ENCODE measurements at regions not wholly inside any gene's neighbourhood (a gene's known extent, or its start where the extent isn't known, plus 50 kb on each side); places are given as distances from the start of the nearest gene placed in this dataset.
"Not testable (repeated sequence)": the region's sequence is repeated elsewhere in the genome, so short reads cannot be mapped to it uniquely, and the experiment has no call there.

DNA sequence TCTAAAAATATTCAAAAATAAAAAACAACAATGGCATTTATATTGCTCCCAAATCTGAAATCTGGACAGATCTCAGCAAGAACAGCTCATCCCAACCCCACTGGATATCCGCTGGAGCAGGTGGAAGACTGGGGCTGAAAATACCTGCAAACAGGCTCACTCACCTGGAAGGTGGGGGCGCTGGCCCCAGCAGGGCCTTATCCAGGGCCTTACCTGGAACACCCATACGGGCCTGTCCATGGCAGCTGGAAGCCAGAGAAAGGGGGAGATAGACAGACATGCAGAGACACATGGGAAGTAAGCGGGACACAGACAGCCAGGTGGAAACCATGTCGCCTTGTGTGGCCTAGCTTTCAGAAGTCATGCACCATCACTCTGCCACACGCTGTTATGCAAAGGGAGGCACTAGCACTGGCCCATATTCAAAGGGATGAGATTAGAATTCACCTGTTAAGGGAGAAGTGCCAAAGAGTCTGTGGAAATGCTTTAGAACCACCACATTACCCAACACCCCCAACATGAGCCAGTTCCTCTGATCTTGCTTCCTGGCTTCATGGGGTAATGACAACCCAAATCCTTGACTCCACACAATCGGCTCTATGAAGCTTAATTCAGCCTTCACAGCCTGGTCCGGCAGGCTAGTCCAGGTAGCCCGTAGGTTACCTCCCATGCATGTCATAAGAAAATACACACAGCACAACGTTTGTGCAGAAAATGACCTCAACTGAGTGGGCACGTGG is 99.0 kb upstream of the CDYL start:
- DNase-seq (ENCODE audit: low read depth): no peak

DNA sequence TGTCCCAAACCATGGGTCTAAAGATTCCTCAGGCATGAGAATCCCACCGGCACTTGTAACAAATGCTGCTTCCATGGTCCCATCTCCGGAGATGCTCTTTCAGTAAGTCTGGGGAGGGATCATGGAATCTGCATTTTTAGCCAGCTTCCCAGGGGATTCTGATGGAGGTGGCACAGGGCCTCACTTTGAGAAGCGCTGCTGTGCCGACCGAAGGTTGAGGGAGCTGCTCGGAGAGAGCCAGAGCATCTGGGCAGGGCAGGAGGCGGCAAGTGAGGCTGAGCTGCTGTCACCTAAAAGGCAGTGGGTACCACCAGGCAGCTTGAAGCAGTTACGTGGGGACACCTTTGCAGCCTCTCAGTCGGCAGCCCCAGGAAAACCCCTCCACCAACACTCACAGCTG is 100.2 kb upstream of the CDYL start:
- no peak for DNase-seq (ENCODE audit: low read depth)

DNA sequence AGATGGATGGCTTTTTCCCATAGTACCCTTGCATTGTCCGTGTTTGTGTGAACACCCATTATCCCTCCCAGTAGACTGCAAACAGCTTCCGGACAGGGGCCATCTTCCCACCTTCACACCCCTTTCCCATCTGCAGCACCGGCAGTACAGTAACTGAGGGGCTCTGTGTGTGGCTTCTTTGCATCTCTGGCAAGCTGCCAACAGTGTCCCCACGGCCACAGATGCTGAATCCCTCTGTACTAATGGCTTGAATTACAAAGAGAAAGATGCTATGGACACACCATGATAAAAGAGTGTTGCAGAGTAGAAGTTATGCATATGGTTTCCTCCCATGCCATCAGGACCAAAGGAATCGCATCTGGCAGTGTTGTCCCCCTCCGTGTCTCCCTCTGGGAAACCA is 101.1 kb upstream of the CDYL start:
- DNase-seq (ENCODE audit: low read depth): no peak

DNA sequence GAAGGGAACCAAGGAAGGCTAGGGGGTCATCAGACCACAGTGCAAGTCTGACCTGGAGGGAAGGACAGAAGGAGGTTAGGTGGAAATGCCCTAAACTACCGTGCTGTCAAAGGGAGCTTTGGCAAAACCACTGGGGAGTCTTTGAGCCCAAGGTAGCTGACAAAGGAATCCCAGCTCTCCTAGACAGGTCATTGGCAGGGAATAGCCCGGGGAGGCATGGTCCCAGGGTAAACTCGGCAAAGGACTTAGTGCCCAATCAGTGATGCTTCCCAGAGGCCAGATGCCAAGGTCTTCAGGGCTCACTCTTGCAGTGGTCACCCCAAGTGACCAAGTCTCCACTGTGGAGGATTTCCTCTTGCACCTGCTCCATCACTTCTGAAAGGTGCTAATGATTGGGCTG is 102.3 kb upstream of the CDYL start:
- DNase-seq (ENCODE audit: low read depth): no peak

DNA sequence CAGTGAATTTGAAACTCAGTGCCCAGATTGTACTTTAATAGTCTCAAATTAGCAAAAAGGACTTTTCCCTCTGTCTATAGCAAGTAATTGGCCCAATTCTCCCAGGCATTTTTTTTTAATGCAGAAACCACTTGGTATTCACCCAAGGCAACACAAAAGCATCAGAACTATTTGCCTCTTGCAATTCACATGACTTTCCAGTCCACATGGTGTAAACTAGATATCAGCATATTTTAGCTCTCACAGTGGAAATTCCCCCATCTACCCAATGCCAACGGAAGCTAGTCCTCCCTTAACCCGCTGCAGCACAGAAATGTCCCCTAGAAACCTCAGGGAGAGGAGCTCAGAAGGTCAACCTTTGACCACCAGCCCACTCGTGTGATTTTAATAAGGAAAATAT is 103.4 kb upstream of the CDYL start:
- DNase-seq (ENCODE audit: low read depth): no peak

DNA sequence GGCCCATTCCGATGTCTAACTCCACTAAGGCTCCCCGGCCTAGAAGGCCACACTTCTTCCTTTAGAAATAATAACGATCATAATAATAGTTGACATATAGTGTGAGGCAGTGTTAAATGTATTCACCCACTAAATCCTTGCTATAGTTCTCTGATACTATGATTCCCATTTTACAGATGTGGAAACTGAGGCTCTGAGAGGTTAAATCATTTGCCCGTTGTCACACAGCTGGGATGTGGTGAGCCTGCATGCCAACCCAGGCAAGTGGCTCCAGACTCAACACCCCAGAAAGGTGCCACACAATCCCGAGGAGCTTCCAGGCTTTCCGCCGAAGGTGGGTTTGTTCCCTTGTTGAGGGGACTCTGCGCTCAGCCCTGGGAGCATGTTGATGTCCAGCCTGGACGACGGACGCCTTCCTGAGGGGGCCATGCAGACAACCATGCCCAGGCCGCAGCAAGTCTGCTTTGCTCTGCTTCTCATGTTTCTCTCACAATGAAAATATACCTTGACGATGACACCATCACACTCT is 104.6 kb upstream of the CDYL start:
- DNase-seq (ENCODE audit: low read depth): no peak

DNA sequence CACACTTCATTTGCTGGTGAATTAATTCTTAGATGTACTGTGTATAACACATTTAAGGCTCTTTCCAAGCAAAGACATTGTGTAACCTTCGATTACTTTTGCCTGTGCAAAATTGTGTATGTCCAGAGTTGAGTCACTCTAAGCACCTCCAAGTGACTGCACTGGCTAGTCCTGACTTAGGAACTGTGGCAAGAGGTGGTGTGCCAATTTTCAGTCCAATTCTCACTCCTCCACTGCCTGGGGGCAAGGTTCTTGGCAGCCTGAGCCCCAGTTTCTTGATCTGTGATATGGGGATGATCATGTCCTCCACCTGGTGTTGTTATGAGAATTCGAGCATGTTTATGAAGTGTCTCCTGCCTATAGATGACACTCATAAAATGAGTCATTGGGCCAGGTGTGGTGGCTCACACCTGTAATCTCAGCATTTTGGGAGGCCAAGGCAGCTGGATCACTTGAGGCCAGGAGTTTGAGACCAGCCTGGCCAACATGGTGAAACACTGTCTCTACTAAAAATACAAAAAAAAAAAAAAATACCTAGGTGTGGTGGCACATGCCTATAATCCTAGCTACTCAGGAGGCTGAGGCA is 105.3 kb upstream of the CDYL start:
- DNase-seq (ENCODE audit: low read depth): no peak

DNA sequence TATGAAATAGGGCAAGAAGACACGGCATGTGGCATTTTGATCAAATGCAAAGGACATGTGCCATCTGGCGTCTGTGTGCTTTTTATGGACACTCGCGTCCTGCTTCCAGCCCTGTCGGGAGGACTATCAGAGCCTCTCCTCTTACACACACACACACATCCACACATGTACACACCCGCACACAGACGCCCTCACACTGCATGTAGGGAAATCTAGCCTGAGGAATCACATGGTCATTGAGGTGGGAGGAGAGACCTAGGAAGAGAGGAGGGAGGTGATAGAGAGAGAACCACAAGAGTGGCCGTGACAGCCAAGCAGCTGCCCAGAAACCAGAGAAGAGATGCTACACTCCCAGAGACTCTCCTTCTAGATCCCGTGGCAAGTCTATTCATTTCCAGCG is 105.9 kb upstream of the CDYL start:
- DNase-seq (ENCODE audit: low read depth): no peak

DNA sequence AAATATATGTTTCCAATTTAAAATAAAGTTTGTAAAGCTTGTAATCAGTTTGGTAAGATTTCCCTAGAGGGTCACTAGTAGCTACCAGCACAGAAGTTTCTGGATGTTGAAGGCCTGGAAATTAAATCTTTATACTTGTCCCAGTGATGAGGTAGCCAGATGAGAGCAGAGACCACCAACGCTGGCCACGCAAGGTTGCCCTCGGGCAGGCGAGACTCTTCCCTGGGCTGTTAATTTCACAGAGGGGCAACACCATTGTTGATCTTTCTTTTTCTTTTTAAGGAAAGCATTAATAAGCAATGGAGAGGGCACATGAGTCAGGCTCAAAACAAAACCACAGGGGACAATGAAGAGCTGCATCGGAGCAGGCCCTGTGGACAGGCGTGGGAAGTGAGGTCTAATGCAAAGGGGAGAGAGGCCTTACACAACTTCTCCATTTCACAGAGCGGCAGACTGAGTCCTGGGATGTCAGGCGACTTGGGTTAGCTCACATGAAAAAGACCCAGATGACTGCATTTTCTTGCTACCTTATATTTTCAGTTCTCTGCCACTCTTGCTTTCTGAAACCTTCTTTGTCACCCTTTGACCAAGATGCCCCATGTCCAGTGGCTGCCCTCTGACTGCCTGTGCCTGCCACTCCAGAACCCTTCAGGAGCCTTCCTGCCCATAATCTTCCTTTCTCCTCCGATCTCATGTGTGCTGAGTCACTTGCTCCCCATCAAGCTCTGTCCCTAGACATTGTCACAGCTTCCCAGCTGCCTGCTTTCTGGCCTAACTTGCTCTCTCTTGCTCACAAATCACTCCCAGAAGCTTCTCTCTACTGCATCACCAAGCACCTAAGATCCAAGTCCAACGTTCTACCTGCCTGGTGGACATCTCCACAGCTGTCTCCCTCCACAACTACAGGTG is 107.7 kb upstream of the CDYL start:
- no peak for DNase-seq (ENCODE audit: low read depth)

DNA sequence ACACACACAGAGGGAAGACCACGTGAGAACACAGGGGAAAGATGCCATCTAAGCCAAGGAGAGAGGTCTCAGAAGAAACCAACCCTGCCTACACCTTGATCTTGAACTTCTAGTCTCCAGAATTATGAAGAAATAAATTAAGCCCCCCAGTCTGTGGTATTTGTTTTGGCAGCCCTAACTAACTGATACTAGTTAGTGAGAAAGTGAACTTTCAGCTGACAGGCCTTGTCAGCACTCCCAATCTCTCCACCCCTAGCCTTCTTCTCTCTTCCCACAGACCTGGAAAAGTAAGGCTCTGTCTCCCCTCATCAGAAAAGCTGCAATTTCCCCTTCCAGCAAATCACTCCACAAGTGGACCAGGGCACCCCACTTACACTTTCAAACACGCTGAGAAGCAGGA is 108.6 kb upstream of the CDYL start:
- no peak for DNase-seq (ENCODE audit: low read depth)

DNA sequence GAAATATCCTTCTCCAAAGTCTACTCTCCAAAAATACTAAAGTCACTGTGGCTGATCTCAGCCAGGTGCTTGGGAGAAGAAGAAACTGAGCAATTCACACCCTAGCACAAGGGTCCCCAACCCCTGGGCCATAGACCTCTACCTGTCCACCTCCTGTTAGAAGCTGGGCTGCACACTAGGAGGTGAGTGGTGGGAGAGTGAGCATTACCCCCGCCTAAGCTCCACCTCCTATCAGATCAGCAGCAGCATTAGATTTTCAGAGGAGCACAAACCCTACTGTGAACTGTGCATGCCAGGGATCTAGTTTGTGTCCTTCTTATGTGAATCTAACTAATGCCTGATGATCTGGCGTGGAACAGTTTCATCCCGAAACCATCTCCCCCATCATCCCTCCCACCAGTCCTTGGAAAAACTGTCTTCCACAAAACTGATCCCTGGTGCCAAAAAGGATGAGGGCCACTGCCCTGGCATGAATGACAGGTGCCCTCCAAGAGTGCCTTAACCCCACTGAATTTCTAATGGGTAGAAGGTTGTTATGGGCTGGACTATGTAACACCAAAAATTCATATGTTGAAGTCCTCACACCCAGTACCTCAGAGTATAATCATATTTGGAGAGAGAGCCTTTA is 109.2 kb upstream of the CDYL start:
- no peak for DNase-seq (ENCODE audit: low read depth)

DNA sequence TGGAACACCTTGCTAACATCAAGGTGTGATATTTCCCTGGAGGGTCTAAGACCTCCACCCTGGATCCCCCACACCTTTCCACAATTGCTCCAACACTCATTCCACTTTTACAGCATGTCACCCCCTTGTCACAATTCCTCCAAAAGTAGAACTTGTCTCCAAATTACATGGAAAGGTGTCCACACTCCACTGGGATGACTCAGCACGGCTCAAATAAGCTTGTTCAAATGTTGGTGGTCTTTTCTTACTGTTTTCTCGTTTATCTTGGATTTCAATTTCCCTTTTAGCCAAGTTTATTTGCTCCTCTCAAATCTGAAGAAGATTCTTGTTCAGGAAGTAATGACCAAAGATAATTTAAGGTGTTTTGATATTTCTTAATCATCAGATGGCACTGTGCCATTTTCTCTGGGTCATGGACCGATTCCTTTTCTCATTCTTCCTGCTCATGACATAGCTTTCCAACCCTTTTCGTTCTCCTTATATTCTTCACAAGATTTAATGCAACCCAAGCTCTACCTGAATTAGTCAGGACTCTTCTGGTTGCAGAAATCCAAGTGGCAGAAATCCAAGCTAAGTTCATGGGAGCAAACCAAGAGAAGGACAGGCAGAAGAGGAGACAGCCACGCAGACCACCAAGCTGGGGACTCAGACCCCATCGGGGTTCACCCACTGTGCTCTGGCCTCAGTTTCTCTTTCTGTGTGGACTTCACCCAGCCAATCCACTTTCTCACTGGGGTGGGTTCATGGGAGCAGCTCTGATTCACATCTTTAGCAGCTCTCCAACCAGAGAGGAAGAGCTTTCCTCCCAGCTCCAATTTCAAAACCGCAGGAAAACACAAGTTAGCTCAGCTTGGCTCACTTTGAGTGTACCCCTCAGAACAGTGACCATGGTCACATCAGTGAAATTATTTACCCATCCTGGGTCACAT is 110.5 kb upstream of the CDYL start:
- DNase-seq (ENCODE audit: low read depth): no peak

DNA sequence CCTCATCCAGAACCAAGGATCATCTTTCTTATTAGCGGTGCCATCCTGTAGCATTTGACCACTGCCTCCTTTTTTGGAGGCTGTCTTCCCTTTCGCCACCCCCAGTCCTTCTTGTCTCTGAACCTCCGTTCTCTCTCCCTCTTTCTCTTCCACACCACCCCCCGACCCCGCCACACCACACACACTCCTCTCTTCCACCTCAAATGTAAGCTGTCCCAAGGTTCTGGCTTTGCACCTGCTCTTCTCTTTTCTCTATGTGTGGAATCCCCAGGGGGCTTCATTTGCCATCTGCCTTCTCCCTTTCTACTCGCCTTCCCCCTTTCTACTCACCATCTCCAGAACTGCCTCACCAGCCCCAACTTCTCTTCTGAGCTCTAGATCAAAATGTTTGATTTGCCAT is 111.3 kb upstream of the CDYL start:
- DNase-seq (ENCODE audit: low read depth): no peak

DNA sequence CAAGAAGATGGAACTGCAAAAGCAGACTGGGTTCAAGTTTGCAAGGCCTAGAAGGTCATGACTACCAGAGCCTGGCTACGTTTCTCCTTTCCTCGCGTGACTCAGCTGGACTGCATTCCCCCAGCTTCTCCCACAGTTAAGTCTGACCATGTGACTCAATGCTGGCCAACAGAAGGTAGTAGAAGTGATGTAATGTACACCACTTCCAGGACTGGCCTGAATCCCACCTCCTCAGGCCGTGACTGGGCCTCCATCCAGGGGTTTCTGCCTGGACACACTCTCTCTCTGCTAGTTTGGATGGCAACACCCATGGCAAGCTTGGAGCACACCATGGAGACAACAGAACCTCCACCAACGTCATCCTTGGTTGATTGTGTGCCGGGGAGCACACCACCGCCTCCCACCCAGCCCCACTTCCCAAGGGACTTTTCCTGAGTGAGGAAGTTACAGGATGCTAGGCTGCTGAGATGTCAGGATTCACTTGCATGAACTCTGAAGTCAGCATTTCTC is 112.0 kb upstream of the CDYL start:
- no peak for DNase-seq (ENCODE audit: low read depth)

DNA sequence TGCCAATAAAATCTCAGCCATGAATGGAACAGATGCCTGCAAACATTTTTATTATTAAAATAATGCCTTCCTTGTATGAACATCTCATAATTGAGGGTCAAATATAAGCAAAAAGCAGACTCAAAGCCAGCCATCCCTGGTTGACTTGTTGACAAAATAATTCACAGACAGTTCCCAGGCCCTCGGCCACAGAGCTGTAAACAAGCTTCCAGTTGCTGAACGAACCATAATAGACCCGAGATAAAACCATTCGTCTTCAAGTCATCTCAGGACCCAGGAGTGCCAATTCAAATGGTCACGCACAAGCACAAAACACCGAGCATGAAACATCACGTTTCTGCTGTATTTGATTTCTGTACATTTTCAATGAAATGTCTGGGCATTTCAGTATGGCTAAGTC is 113.3 kb upstream of the CDYL start:
- DNase-seq (ENCODE audit: low read depth): no peak

DNA sequence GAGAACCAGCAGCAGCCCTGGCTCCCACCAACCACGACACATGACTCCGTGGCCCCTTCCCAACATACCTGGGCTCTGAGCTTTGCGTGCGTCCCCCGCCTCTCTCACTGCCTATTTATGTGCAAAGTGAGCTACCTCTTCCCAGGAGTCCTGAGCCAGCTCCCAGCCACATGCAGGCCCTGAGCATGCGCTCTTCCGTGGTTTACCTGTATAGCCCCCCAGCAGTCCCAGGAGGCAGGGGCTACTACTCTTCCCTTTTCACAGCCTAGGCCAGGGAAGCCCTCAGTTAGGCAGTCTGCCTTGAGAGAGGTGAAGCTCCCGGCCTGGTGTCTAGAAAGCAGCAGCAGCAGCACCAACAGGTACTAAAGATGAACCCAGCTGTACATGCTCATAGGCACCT is 114.8 kb upstream of the CDYL start:
- DNase-seq (ENCODE audit: low read depth): no peak

DNA sequence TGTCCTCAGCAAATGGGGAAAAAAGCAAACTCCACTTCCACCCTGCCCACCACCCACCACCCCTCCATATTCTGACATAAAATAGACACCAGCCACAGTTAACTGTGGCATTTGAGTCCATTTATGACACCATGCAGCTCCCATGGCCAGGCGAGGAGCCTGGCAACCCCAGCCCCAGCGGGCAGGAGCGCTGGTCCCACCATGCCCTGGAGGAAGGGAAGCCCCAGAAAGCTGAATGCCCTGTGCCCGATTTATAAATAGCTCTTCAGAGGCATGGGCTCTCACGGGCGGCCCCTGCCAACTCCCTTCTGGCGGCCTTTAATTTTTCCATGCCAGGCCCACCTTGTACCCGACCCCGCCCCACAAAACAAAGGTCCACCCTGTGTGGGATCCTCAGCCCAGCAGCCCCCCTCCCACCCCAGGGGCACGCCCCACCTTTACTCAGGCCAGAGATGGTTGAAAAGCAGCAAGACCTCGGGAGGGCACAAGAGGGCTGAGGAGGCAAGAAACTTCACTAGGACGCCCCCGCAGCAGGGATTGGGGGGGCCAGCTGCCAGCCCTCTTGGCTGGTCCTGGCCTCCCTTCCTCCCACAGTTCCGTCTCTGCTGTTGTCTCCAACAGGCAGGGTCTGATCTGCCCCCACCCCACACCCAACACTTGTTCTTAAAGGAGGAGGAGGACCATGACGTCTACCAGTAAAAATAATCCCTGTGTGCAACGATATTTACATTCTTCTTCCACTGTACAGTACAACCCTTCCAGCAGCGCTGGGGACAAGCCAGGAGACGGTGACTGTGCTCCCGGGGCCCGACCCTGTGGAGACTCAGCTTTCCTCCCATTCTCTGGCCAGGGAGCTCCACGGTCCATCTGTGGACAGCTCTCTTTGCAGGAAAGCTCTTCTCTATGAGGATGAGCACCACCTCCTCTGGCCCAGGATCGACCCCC is 115.6 kb upstream of the CDYL start:
- DNase-seq (ENCODE audit: low read depth): no peak

DNA sequence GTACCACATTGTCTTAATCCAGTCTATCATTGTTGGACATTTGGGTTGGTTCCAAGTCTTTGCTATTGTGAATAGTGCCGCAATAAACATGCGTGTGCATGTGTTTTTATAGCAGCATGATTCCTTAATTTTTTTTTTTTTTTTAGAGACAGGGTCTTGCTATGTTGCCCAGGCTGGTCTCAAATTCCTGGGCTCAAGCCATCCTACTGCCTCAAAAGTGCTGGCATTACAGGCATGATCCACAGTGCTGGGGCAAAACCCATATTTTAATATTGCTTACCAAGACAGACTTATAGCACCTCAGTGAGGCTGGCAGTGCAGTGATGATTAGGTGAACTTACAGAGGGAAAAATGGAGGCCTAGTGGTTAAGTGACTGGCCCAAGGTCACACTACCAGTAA is 116.5 kb upstream of the CDYL start:
- DNase-seq (ENCODE audit: low read depth): not testable (repeated sequence)

DNA sequence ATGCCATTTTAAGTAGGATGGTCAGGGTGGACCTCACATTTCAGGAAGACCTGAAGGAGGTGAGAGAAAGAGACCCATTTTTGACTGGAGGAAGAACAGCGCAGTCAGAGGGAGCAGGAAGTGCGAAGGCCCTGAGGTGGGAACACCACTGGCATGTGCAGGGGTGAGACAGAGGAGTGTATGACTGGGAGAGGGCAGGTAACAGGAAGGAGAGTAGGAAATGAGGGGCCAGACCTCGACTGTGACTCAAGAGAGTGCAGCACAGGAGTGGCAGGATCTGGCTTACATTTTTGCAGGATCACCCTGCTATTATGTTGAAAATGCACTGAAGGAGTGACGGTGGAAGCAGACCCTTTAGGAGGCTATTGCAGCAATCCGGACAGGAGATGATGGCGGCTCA is 117.7 kb upstream of the CDYL start:
- no peak for DNase-seq (ENCODE audit: low read depth)

DNA sequence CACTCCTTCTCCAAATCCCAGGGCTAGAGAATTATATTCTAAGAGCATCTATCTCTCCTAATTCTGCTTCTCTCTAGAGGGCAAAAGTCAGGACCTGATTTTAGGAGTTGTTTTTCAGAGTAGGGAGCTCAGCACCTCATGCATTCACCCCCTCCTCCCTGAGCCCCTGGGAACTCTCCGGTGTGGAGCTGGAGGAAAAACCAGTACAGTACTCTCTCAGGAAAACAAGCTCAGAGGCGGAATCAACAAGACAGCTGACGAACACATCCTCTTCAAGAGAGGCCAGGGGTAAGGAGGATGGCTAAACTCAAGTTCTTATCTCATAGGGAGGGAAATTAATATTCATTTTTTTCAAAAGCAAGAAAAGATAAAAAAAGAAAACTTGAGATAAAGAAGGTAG is 120.1 kb upstream of the CDYL start:
- no peak for DNase-seq (ENCODE audit: low read depth)
